Mesenchymal stem cell (in vitro differentiated cells and primary cell): ENCODE measurements at regions not wholly inside any gene's neighbourhood (a gene's known extent, or its start where the extent isn't known, plus 50 kb on each side); places are given as distances from the start of the nearest gene placed in this dataset.

ENCODE experiments used
- DNase-seq: peaks from one replicate; pipeline ENCODE4 v3.0.0-alpha.2; 2013
- H2AFZ ChIP-seq: one replicate; pipeline ENCODE4 v1.6.1; 2013; ENCODE audit warnings: low read depth, mild to moderate bottlenecking, control low read depth, inconsistent platforms, low read length, moderate library complexity
- H2AK5ac ChIP-seq: 2 replicates; pipeline ENCODE4 v1.6.1; 2013; ENCODE audit warnings: low read length, moderate library complexity, mild to moderate bottlenecking, inconsistent platforms; ENCODE audit not compliant: severe bottlenecking
- H2BK120ac ChIP-seq: one replicate; pipeline ENCODE4 v1.6.1; 2013; ENCODE audit warnings: low read depth, mild to moderate bottlenecking, inconsistent platforms, low read length, moderate library complexity
- H2BK12ac ChIP-seq, 2 experiments: one replicate each; pipeline ENCODE4 v1.6.1; 2013; ENCODE audit warnings: inconsistent platforms in 2 of 2, low read length in 2 of 2, mild to moderate bottlenecking in 2 of 2, moderate library complexity in 2 of 2, control low read depth in 1 of 2
- H2BK15ac ChIP-seq: one replicate; pipeline ENCODE4 v1.6.1; 2013; ENCODE audit warnings: mild to moderate bottlenecking, low read depth, inconsistent platforms; ENCODE audit not compliant: poor library complexity, severe bottlenecking
- H2BK5ac ChIP-seq: 2 replicates; pipeline ENCODE4 v1.6.1; 2013; ENCODE audit warnings: low read depth, mild to moderate bottlenecking, low read length, control low read depth, inconsistent platforms; ENCODE audit not compliant: poor library complexity, severe bottlenecking
- H3K14ac ChIP-seq, 2 experiments: one replicate each; pipeline ENCODE4 v1.6.1; 2013; ENCODE audit warnings: inconsistent platforms in 2 of 2, low read length in 2 of 2, control low read depth in 1 of 2, mild to moderate bottlenecking in 1 of 2, moderate library complexity in 1 of 2
- H3K18ac ChIP-seq, 2 experiments: one replicate each; pipeline ENCODE4 v1.6.1; 2013; ENCODE audit warnings: inconsistent platforms in 2 of 2, low read length in 2 of 2, control low read depth in 1 of 2, low read depth in 1 of 2, mild to moderate bottlenecking in 1 of 2
- H3K23ac ChIP-seq, 2 experiments: one replicate each; pipeline ENCODE4 v1.6.1; 2013; ENCODE audit warnings: inconsistent platforms in 2 of 2, low read length in 2 of 2, mild to moderate bottlenecking in 2 of 2, moderate library complexity in 2 of 2, control low read depth in 1 of 2
- H3K27ac ChIP-seq: 2 replicates; pipeline ENCODE4 v1.5.1; 2013; ENCODE audit warnings: mild to moderate bottlenecking, moderate library complexity, low read length, control low read depth, inconsistent platforms; ENCODE audit not compliant: poor library complexity, severe bottlenecking
- H3K27me3 ChIP-seq, 2 experiments: 2 replicates each; pipeline versions ENCODE4 v1.6.1 to v1.7.0; 2013; ENCODE audit warnings: low read length in 2 of 2, mild to moderate bottlenecking in 2 of 2, moderate library complexity in 2 of 2, control low read depth in 1 of 2, inconsistent platforms in 1 of 2; ENCODE audit not compliant: control insufficient read depth in 1 of 2, insufficient read depth in 1 of 2
- H3K36me3 ChIP-seq, 2 experiments: 2 replicates each; pipeline versions ENCODE4 v1.6.1 to v1.7.0; 2013; ENCODE audit warnings: low read length in 2 of 2, control low read depth in 1 of 2, inconsistent platforms in 1 of 2, low read depth in 1 of 2, mild to moderate bottlenecking in 1 of 2; ENCODE audit not compliant: insufficient read depth in 2 of 2, control insufficient read depth in 1 of 2
- H3K4ac ChIP-seq, 2 experiments: one replicate each; pipeline ENCODE4 v1.6.1; 2013; ENCODE audit warnings: inconsistent platforms in 2 of 2, low read length in 2 of 2, mild to moderate bottlenecking in 2 of 2, moderate library complexity in 2 of 2, control low read depth in 1 of 2, low read depth in 1 of 2
- H3K4me1 ChIP-seq: 2 replicates; pipeline ENCODE4 v1.6.1; 2013; ENCODE audit warnings: low read depth, low read length, control low read depth; ENCODE audit not compliant: control insufficient read depth, insufficient read depth
- H3K4me2 ChIP-seq: 2 replicates; pipeline ENCODE4 v1.6.1; 2013; ENCODE audit warnings: low read length, mild to moderate bottlenecking, inconsistent platforms; ENCODE audit not compliant: poor library complexity, severe bottlenecking
- H3K4me3 ChIP-seq, 2 experiments: 2 replicates each; pipeline versions ENCODE4 v1.5.1 to v1.7.0; 2013; ENCODE audit warnings: low read length in 2 of 2, mild to moderate bottlenecking in 2 of 2, control low read depth in 1 of 2, low read depth in 1 of 2; ENCODE audit not compliant: insufficient read depth in 1 of 2
- H3K79me1 ChIP-seq: replicated peaks from 2 replicates; pipeline ENCODE4 v1.6.1; 2013; ENCODE audit warnings: mild to moderate bottlenecking, control low read depth, low read length, inconsistent platforms; ENCODE audit not compliant: poor library complexity, severe bottlenecking
- H3K9ac ChIP-seq: 2 replicates; pipeline ENCODE4 v1.7.0; 2013; ENCODE audit warnings: mild to moderate bottlenecking, low read length, moderate library complexity
- H3K9me3 ChIP-seq: 2 replicates; pipeline ENCODE4 v1.7.0; 2013; ENCODE audit warnings: mild to moderate bottlenecking, low read length; ENCODE audit not compliant: control insufficient read depth
- H4K8ac ChIP-seq: one replicate; pipeline ENCODE4 v1.6.1; 2013; ENCODE audit warnings: inconsistent platforms, mild to moderate bottlenecking, low read length, moderate library complexity
- H4K91ac ChIP-seq: one replicate; pipeline ENCODE4 v1.6.1; 2013; ENCODE audit warnings: mild to moderate bottlenecking, low read length, inconsistent platforms
- WGBS: methylation state at CpG from one replicate; pipeline ENCODE4 v1.1.7; 2013; ENCODE audit warnings: mixed read lengths; 5-methylcytosine and 5-hydroxymethylcytosine counted together

- Histone ChIP-seq H3K18ac (no peak overlapping the region), H3K9me3 (no peaks in the 10 kb centered on the region), H2BK120ac (no peak overlapping the region), H3K9ac (no peak overlapping the region), H3K36me3 (no peaks in the 10 kb centered on the region), H3K27me3 (peaks cover 24 to 34% of the 10 kb centered on the region in 2 experiments), H2BK5ac (no peak overlapping the region), H3K27ac (no peak overlapping the region), H4K8ac (no peak overlapping the region), H2BK15ac (no peak overlapping the region), H2BK12ac (no peak overlapping the region), H2AK5ac (no peak overlapping the region), H2AFZ (no peak overlapping the region), H3K14ac (no peak overlapping the region), H3K79me1 (no peaks in the 10 kb centered on the region), H3K4me1 (no peaks in the 10 kb centered on the region), H4K91ac (no peak overlapping the region), H3K4me2 (no peak overlapping the region), H3K4me3 (no peak overlapping the region), H3K23ac (no peak overlapping the region), H3K4ac (no peak overlapping the region)
- no peak for DNase-seq
- WGBS: 88% methylated on average over 2 of the region's 2 CpGs
Observed at GRCh38 chr18:35804377-35804776, 168.1 kb upstream of the RMP24 start.

GRCh38 chr18:35807811-35808335 is 164.6 kb upstream of the RMP24 start:
- peaks cover 20 to 41% of the 10 kb centered on the region in 2 experiments for H3K27me3 ChIP-seq
- no peak overlapping the region for H2BK5ac ChIP-seq
- H3K4ac ChIP-seq: no peak overlapping the region
- no peak overlapping the region for H3K4me3 ChIP-seq
- no peak overlapping the region for H3K18ac ChIP-seq
- no peak overlapping the region for H4K91ac ChIP-seq
- no peak overlapping the region for H2BK12ac ChIP-seq
- WGBS: 38% methylated on average over 1 of the region's 2 CpGs
- no peaks in the 10 kb centered on the region for H3K9me3 ChIP-seq
- no peak overlapping the region for H3K4me2 ChIP-seq
- no peak overlapping the region for H3K23ac ChIP-seq
- no peak overlapping the region for H2BK15ac ChIP-seq
- no peak overlapping the region for H3K9ac ChIP-seq
- H3K14ac ChIP-seq: no peak overlapping the region
- no peaks in the 10 kb centered on the region for H3K4me1 ChIP-seq
- no peak overlapping the region for H2BK120ac ChIP-seq
- DNase-seq: no peak
- no peak overlapping the region for H2AK5ac ChIP-seq
- H4K8ac ChIP-seq: no peak overlapping the region
- no peak overlapping the region for H2AFZ ChIP-seq
- no peak overlapping the region for H3K27ac ChIP-seq
- no peaks in the 10 kb centered on the region for H3K79me1 ChIP-seq
- no peaks in the 10 kb centered on the region for H3K36me3 ChIP-seq

- H2BK5ac ChIP-seq: no peak overlapping the region
- H2BK15ac ChIP-seq: no peak overlapping the region
- no peak overlapping the region for H3K14ac ChIP-seq
- H3K4me3 ChIP-seq: no peak overlapping the region
- H3K9ac ChIP-seq: no peak overlapping the region
- H3K36me3 ChIP-seq: no peaks in the 10 kb centered on the region
- no peak overlapping the region for H3K4me2 ChIP-seq
- no peak overlapping the region for H2AK5ac ChIP-seq
- H2BK120ac ChIP-seq: no peak overlapping the region
- H3K18ac ChIP-seq: no peak overlapping the region
- no peak overlapping the region for H3K4ac ChIP-seq
- DNase-seq: no peak
- no peaks in the 10 kb centered on the region for H3K4me1 ChIP-seq
- H4K91ac ChIP-seq: no peak overlapping the region
- H2AFZ ChIP-seq: no peak overlapping the region
- H2BK12ac ChIP-seq: no peak overlapping the region
- no peak overlapping the region for H3K27ac ChIP-seq
- peaks cover 20 to 40% of the 10 kb centered on the region in 2 experiments for H3K27me3 ChIP-seq
- no peak overlapping the region for H4K8ac ChIP-seq
- H3K23ac ChIP-seq: no peak overlapping the region
- no peaks in the 10 kb centered on the region for H3K9me3 ChIP-seq
- 59% methylated on average over 4 of the region's 5 CpGs for WGBS
- no peaks in the 10 kb centered on the region for H3K79me1 ChIP-seq
Observed at GRCh38 chr18:35808796-35809195, 163.7 kb upstream of the RMP24 start.

- Histone ChIP-seq H3K27me3 (peaks cover 14 to 32% of the 10 kb centered on the region in 2 experiments), H3K18ac (no peak overlapping the region), H3K4ac (no peak overlapping the region), H2BK5ac (no peak overlapping the region), H2BK12ac (no peak overlapping the region), H3K79me1 (no peaks in the 10 kb centered on the region), H3K23ac (no peak overlapping the region), H3K27ac (no peak overlapping the region), H3K9me3 (no peaks in the 10 kb centered on the region), H3K4me1 (no peaks in the 10 kb centered on the region), H2BK120ac (no peak overlapping the region), H4K8ac (no peak overlapping the region), H3K9ac (no peak overlapping the region), H3K14ac (no peak overlapping the region), H3K4me3 (no peak overlapping the region), H2BK15ac (no peak overlapping the region), H2AFZ (no peak overlapping the region), H3K36me3 (no peaks in the 10 kb centered on the region), H4K91ac (no peak overlapping the region), H3K4me2 (no peak overlapping the region), H2AK5ac (no peak overlapping the region)
- no peak for DNase-seq
- WGBS: 80% methylated on average over 2 of the region's 2 CpGs
Observed at GRCh38 chr18:35810520-35810919, 162.0 kb upstream of the RMP24 start.
